Rectal smooth muscle tissue (tissue), 1 donor: ENCODE measurements at regions not wholly inside any gene's neighbourhood (a gene's known extent, or its start where the extent isn't known, plus 50 kb on each side); places are given as distances from the start of the nearest gene placed in this dataset.
"Not testable (repeated sequence)": the region's sequence is repeated elsewhere in the genome, so short reads cannot be mapped to it uniquely, and the experiment has no call there.

Experiments
- H3K27ac ChIP-seq: one replicate; pipeline ENCODE4 v1.7.0; 2013; ENCODE audit warnings: low read depth, low read length, inconsistent platforms
- H3K27me3 ChIP-seq: one replicate; pipeline ENCODE4 v1.7.0; 2013; ENCODE audit warnings: low read length; ENCODE audit not compliant: control insufficient read depth, insufficient read depth
- H3K36me3 ChIP-seq: one replicate; pipeline ENCODE4 v1.7.0; 2013; ENCODE audit warnings: low read length; ENCODE audit not compliant: control insufficient read depth, insufficient read depth
- H3K4me1 ChIP-seq: one replicate; pipeline ENCODE4 v1.7.0; 2013; ENCODE audit warnings: low read length; ENCODE audit not compliant: control insufficient read depth, insufficient read depth
- H3K4me3 ChIP-seq: one replicate; pipeline ENCODE4 v1.7.0; 2013; ENCODE audit warnings: low read length
- H3K9ac ChIP-seq: one replicate; pipeline ENCODE4 v1.7.0; 2013; ENCODE audit warnings: low read length

DNA sequence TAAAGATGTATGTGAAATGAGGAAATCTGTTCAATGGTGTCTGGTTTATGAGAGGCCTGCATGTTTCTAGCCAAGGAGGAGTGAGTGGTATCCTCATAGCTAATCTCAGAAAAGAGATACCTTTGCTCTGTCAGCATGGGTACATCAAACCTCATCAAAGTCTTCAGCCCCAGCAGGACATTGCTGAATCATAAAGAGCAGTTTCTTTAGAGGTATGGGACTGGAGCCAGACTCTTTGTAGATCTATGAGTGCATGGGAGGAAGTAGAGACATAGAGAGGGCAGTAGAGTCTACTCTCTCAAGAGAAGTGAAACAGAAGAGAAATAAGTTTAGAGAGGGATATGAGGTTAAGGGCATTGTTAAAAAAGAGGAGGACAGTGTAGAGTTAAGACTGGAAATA, 1950.9 kb downstream of the ARAP2 start:
- H3K36me3 ChIP-seq: no peaks in the 10 kb centered on the region
- no peak overlapping the region for H3K4me3 ChIP-seq
- no peaks in the 10 kb centered on the region for H3K27me3 ChIP-seq
- no peak overlapping the region for H3K9ac ChIP-seq
- H3K27ac ChIP-seq: no peak overlapping the region
- H3K4me1 ChIP-seq: no peaks in the 10 kb centered on the region

DNA sequence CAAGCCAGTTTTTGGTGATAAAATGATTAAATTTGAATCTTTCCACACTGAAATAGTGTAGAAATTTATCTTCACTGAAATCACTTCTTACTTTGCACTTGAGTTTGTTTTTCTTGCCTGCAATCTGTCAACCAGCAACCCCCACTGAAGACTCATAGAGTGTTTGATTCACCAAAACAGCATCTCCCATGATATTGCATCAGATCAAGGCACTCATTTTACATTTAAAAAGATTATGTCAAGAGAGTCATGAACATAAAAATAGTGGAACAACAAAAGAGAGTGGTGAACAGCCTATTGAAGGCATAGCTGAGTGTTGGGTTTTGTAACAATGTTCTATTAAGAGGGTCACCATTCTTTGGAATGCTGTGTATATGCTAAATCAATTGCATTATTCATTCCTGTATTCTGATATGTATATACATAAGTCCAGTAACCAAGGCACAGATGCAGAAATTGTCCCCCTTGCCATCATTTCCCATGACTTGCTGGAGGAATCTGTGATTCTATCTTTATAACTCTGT, 1934.9 kb downstream of the ARAP2 start:
- Histone ChIP-seq H3K27me3 (no peaks in the 10 kb centered on the region), H3K4me1 (no peaks in the 10 kb centered on the region), H3K36me3 (no peaks in the 10 kb centered on the region), H3K9ac (no peak overlapping the region), H3K27ac (no peak overlapping the region), H3K4me3 (no peak overlapping the region)

DNA sequence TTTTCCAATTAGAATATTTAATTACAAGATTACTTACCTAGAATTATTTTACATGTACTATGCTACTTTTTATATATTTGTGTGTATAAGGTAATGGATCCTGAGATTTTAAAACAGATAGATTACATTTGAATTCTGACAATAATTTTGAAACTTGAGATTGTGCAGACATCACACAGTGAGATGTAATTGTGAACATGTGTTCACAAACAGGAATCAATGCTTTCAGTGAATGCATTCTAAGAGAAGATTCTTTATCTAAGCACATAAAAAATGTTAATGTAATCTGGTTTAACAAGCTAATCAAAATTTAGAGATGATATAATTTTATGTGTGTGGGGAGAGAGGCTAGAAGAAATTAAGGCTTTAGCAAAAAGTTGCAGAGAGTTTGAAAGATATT, 1925.5 kb downstream of the ARAP2 start:
- Histone ChIP-seq H3K27me3 (no peaks in the 10 kb centered on the region), H3K27ac (no peak overlapping the region), H3K9ac (no peak overlapping the region), H3K36me3 (no peaks in the 10 kb centered on the region), H3K4me1 (no peaks in the 10 kb centered on the region), H3K4me3 (no peak overlapping the region)

DNA sequence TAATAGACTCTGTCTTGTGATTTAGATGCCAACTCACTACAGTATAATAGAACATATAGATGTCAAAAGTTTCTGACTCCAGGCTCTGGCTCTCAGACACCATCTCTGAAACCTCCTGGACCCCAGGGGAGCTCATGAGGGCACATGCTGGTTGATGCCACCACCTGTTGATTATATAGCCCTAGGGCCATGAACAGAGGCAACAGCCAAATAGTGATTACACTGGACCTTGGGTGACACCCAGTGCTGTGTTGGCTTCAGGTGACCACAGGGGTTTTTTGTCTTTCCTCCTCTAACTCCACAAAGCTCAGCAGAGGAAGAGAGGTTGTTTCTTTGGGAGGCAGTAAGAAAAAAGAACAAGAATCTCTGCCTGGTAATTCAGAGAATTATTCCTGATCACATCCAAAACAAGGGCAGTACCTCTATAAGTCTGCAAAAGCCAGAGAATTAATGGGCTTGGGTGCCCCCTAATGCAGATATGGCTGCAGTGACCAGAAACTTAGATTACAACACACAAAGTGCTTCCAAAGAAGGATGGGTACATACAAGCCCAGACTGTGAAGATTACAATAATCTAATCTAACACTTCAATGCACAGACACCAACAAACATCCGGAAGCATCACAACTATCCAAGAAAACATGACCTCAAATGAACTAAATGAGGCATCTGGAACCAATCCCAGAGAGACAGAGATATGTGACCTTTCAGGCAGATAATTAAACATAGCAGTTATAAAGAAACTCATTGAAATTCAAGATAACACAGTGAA, 1920.6 kb downstream of the ARAP2 start:
- Histone ChIP-seq H3K4me3 (no peak overlapping the region), H3K27me3 (no peaks in the 10 kb centered on the region), H3K27ac (no peak overlapping the region)

DNA sequence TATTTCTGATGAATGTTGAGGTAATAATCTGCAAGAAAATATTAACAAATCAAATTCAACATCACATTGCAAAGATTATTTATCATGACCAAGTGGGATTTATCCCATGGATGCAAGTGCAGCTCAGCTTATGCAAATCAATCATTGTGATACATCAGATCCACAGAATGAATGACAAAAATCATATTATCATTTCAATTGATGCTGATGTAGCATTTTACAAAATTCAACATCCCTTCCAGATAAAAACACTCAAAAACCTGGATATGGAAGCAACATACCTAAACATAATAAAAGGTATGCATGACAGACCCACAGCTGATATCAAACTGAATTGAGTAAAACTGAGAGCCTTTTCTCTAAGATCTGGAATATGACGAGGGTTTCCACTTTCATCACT, 1915.4 kb downstream of the ARAP2 start:
- Histone ChIP-seq H3K9ac (no peak overlapping the region), H3K27ac (no peak overlapping the region), H3K4me3 (no peak overlapping the region), H3K27me3 (no peaks in the 10 kb centered on the region), H3K36me3 (no peaks in the 10 kb centered on the region), H3K4me1 (no peaks in the 10 kb centered on the region)

More for the DNA sequence above, 1920.6 kb downstream of the ARAP2 start:
- Histone ChIP-seq H3K4me1 (no peaks in the 10 kb centered on the region), H3K36me3 (no peaks in the 10 kb centered on the region), H3K9ac (no peak overlapping the region)

DNA sequence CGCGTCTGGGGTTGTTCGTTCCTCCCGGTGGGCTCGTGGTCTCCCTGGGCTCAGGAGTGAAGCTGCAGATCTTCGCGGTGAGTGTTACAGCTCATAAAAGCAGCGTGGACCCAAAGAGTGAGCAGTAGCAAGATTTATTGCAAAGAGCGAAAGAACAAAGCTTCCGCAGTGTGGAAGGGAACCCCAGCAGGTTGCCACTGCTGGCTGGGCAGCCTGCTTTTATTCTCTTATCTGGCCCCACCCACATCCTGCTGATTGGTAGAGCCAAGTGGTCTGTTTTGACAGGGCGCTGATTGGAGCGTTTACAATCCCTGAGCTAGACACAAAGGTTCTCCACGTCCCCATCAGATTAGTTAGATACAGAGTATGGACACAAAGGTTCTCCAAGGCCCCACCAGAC, 1909.2 kb downstream of the ARAP2 start:
- H3K4me1 ChIP-seq, H3K4me3 ChIP-seq, H3K36me3 ChIP-seq, H3K9ac ChIP-seq, H3K27me3 ChIP-seq, H3K27ac ChIP-seq: not testable (repeated sequence)

DNA sequence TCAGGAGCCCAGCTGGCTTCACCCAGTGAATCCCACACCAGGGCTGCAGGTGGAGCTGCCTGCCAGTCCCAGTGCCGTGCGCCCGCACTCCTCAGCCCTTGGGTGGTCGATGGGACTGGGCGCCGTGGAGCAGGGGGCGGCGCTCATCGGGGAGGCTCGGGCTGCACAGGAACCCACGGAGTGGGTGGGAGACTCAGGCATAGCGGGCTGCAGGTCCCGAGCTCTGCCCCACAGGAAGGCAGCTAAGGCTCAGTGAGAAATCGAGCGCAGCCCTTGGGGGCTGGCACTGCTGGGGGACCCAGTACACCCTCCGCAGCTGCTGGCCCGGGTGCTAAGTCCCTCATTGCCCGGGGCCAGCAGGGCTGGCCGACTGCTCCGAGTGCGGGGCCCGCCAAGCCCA, 1908.8 kb downstream of the ARAP2 start:
- not testable (repeated sequence) for H3K27me3 ChIP-seq, H3K36me3 ChIP-seq, H3K27ac ChIP-seq, H3K9ac ChIP-seq, H3K4me1 ChIP-seq, H3K4me3 ChIP-seq

DNA sequence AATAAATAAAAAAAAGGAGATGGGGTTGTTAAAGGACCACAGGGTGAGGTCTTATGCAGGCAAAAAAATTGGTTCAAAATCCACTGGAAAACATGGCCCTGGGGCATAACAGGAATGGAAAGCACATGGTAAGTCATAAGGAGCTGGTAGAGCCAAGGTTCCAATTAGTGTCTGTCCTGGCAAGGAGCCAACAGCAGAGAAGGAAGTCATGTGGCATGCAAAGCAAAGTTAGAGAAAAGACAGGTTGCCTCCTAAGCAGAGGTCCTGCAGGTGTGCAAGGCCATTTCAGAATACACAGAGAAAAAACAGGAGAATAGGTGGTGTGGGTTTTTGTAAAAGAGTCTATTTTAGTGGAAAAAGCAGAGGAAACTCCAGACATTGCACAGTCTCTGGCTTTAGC, 1881.7 kb downstream of the ARAP2 start:
- H3K4me3 ChIP-seq: no peak overlapping the region
- no peaks in the 10 kb centered on the region for H3K4me1 ChIP-seq
- H3K27me3 ChIP-seq: no peaks in the 10 kb centered on the region
- no peaks in the 10 kb centered on the region for H3K36me3 ChIP-seq
- no peak overlapping the region for H3K27ac ChIP-seq
- H3K9ac ChIP-seq: no peak overlapping the region

DNA sequence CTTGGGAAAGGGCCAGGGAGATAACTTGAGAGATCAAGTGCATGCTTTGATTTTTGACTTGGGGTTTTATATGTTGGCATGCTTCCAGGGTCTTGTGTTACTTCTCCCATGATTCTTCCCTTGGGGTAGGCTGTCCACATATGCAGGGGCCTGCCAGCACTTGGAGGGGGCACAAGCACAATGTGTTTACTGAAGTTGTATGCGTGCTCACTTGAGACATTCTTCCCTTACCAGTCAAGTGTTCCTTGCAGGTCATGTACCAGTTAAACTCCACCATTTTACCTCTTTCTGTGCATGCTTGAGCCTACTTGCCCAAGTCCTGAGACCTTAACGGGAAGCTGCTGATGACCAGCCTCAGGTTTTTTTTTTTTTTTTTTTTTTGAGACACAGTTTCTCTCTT, 1880.5 kb downstream of the ARAP2 start:
- no peaks in the 10 kb centered on the region for H3K36me3 ChIP-seq
- no peaks in the 10 kb centered on the region for H3K27me3 ChIP-seq
- no peak overlapping the region for H3K9ac ChIP-seq
- H3K27ac ChIP-seq: no peak overlapping the region
- H3K4me1 ChIP-seq: no peaks in the 10 kb centered on the region
- no peak overlapping the region for H3K4me3 ChIP-seq

DNA sequence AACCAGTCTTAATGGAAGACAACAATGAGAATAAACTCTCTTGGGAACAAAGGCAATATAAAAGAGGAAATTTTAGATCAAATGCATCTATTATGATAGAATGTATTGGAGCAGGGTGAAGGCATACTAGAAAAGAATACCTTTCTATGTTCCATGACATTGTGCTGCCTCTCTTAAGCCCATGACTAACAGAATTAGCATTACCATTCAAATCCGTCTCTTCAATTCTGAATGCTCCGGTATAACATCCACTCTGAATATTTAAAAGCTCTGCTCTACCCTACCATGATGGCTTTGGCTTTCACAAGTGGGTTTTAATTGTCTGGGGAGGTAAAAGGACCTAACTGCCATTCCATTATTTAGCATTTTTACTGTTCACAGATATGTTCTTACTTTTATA, 1878.4 kb downstream of the ARAP2 start:
- H3K4me1 ChIP-seq: no peaks in the 10 kb centered on the region
- no peak overlapping the region for H3K9ac ChIP-seq
- H3K27me3 ChIP-seq: no peaks in the 10 kb centered on the region
- H3K27ac ChIP-seq: no peak overlapping the region
- H3K36me3 ChIP-seq: no peaks in the 10 kb centered on the region
- no peak overlapping the region for H3K4me3 ChIP-seq

DNA sequence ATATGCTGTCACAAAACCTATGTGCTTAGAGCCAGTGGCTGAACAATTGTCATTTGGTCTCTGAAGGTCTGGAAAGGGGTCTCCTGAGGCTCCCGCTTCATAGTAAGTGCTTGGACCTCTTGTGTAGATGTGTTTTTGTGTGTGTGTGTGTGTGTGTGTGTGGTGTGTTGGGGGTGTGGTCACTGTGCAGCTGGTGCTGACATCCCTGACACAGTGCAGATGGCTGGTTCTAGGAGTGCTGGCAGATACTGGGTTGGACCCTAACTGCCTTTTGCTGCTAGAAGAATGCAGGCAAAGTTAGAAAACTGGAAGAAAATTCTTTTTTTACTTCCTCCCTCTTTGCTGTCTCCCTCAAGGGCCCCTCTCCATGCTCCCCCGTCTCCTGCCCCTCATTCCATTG, 1872.6 kb downstream of the ARAP2 start:
- Histone ChIP-seq H3K4me3 (no peak overlapping the region), H3K27ac (no peak overlapping the region), H3K4me1 (no peaks in the 10 kb centered on the region), H3K36me3 (no peaks in the 10 kb centered on the region), H3K9ac (no peak overlapping the region), H3K27me3 (no peaks in the 10 kb centered on the region)

DNA sequence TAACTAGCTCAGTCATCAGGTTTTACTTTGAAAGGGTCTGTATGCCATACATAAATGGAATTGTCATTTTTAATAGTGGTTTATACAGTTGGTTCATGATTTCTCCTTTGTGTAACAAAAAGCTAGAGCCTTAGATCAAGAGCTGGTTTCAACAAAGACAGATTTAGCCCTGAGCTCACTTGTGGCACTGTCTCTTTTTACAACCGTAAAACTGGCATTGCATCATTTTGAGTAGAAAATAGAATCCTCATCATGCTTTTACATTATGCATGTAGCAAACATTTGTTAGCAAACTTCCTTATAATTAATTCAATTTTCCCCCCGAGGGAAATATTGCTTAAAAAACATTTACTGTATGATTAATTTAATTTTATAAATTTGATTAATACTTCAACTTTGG, 1871.5 kb downstream of the ARAP2 start:
- Histone ChIP-seq H3K9ac (no peak overlapping the region), H3K4me1 (no peaks in the 10 kb centered on the region), H3K27ac (no peak overlapping the region), H3K4me3 (no peak overlapping the region), H3K27me3 (no peaks in the 10 kb centered on the region), H3K36me3 (no peaks in the 10 kb centered on the region)

DNA sequence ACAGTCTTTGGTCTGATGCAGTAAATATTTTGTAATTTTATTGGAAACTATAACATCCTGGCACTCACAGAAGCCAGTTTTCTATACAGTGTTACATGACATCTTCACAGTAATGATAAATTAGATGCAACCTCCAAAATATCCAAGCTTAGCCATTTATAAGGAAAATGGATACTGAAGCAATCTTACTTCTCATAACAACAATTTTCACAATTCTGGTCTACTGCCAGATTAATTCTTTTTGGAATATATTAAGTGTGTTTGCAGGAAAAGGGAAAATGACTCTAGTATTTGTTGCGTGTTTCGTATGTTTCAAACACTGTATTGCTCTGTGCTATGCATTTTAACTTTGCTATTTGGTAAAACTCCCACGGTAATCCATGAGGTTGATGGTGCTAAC, 1870.9 kb downstream of the ARAP2 start:
- H3K4me3 ChIP-seq: no peak overlapping the region
- H3K4me1 ChIP-seq: no peaks in the 10 kb centered on the region
- H3K36me3 ChIP-seq: no peaks in the 10 kb centered on the region
- H3K27ac ChIP-seq: no peak overlapping the region
- no peak overlapping the region for H3K9ac ChIP-seq
- no peaks in the 10 kb centered on the region for H3K27me3 ChIP-seq
